HepG2 (cell line): ENCODE measurements at regions not wholly inside any gene's neighbourhood (a gene's known extent, or its start where the extent isn't known, plus 50 kb on each side); places are given as distances from the start of the nearest gene placed in this dataset.

Source experiments
- ATAC-seq: fragments of 200-7000 bp; cut with Tn5 transposase; 3 replicates; pipeline ENCODE4 v1.9.1; 2020; ENCODE audit warnings: mild to moderate bottlenecking, moderate library complexity
- BruUV-seq: library from RNA; stranded (reverse); fragments of 400-500 nt; replicated peaks from 2 replicates; lab custom pipeline; 2021; lab: Mats Ljungman, UMichigan
- CTCF ChIA-PET: fragments of 300-600 bp; formaldehyde crosslinking; extraction: SDS; loops from one replicate; lab custom pipeline; 2021; ENCODE audit warnings: low total read pairs, inconsistent platforms, low intra/inter-chr PET ratio; lab: Yijun Ruan, JAX
- POLR2A ChIA-PET: fragments of 350-600 bp; sonication (Branson Sonifier 250); formaldehyde crosslinking; loops from one replicate; lab custom pipeline; 2020; ENCODE audit warnings: antibody characterized with exemption, inconsistent platforms; lab: Yijun Ruan, JAX
- DNase-seq: peaks from one replicate; pipeline ENCODE4 v3.0.0-alpha.2; 2015; ENCODE audit warnings: low spot score
- FAIRE-seq: peaks from 3 replicates; lab custom pipeline; 2011; peaks lifted over from hg19 to GRCh38; lab: Jason Lieb, UNC
- H2AFZ ChIP-seq: one replicate; pipeline ENCODE4 v1.6.1; 2011; ENCODE audit warnings: low read length, inconsistent platforms
- H3K27ac ChIP-seq: fragments of 300-600 bp; 3 replicates; pipeline ENCODE4 v1.8.0; 2011; ENCODE audit warnings: mixed run types, mild to moderate bottlenecking, mixed read lengths, low read length, inconsistent platforms; ENCODE audit not compliant: insufficient read depth; ENCODE audit errors: extremely low read length
- H3K27me3 ChIP-seq, 2 experiments: fragments of 200-600 bp in 1 of 2; 2 replicates in 1 of 2; 3 replicates in 1 of 2; pipeline versions ENCODE4 v1.6.0 to v1.8.0; 2011; ENCODE audit warnings: low read length in 2 of 2, mild to moderate bottlenecking in 2 of 2, moderate library complexity in 2 of 2, inconsistent platforms in 1 of 2; ENCODE audit not compliant: insufficient read depth in 2 of 2, control insufficient read depth in 1 of 2
- H3K36me3 ChIP-seq, 2 experiments: fragments of 200-600 bp in 1 of 2; replicated peaks in 1 of 2; 2 replicates in 1 of 2; 3 replicates in 1 of 2; pipeline versions ENCODE4 v1.5.1 to v1.8.0; 2011; ENCODE audit warnings: low read length in 2 of 2, inconsistent platforms in 1 of 2; ENCODE audit not compliant: insufficient read depth in 2 of 2, control insufficient read depth in 1 of 2
- H3K4me1 ChIP-seq: 2 replicates; pipeline ENCODE4 v1.5.1; 2012; ENCODE audit warnings: low read length, inconsistent platforms; ENCODE audit not compliant: insufficient read depth
- H3K4me2 ChIP-seq: 2 replicates; pipeline ENCODE4 v1.6.0; 2011; ENCODE audit warnings: low read depth, low read length, inconsistent platforms
- H3K4me3 ChIP-seq, 3 experiments: fragments of 200-600 bp in 1 of 3; sonication (generic), shearing (Covaris generic) in 1 of 3; replicated peaks in 1 of 3; 2 replicates each; pipeline ENCODE4 v1.5.1; 2011 to 2016; ENCODE audit warnings: low read length in 3 of 3, inconsistent platforms in 2 of 3, low read depth in 2 of 3, mild to moderate bottlenecking in 2 of 3, control low read depth in 1 of 3, mixed read lengths in 1 of 3; ENCODE audit not compliant: insufficient read depth in 1 of 3
- H3K79me2 ChIP-seq: one replicate; pipeline ENCODE4 v1.6.1; 2011; ENCODE audit warnings: low read length, inconsistent platforms; ENCODE audit not compliant: insufficient read depth
- H3K9ac ChIP-seq: 2 replicates; pipeline ENCODE4 v1.6.0; 2011; ENCODE audit warnings: mild to moderate bottlenecking, low read depth, low read length, inconsistent platforms; ENCODE audit not compliant: insufficient read depth
- H3K9me3 ChIP-seq: 2 replicates; pipeline ENCODE4 v1.5.1; 2012; ENCODE audit warnings: mild to moderate bottlenecking, low read length
- H4K20me1 ChIP-seq: 2 replicates; pipeline ENCODE4 v1.6.0; 2011; ENCODE audit warnings: inconsistent platforms, mild to moderate bottlenecking, low read length, moderate library complexity; ENCODE audit not compliant: insufficient read depth
- ARHGAP35 ChIP-seq: sonication (generic); formaldehyde crosslinking; IDR thresholded peaks from 2 replicates; pipeline ENCODE4 v1.9.0; 2022; ENCODE audit warnings: mild to moderate bottlenecking, inconsistent platforms, moderate library complexity, missing genetic modification reagents, borderline replicate concordance
- U2AF1 ChIP-seq: fragments of 200-400 bp; formaldehyde crosslinking; optimal IDR thresholded peaks from 2 replicates; pipeline ENCODE3; 2017; ENCODE audit warnings: mild to moderate bottlenecking, low read depth, low read length
- ZNF629 ChIP-seq: sonication (generic); formaldehyde crosslinking; conservative IDR thresholded peaks from 2 replicates; pipeline ENCODE4 v1.5.0; 2020; ENCODE audit warnings: missing genetic modification reagents
- ZNF768 ChIP-seq: sonication (generic); formaldehyde crosslinking; IDR thresholded peaks from 2 replicates; pipeline ENCODE4 v1.4.0; 2020; ENCODE audit warnings: missing genetic modification reagents
- WGBS: methylation state at CpG from one replicate; pipeline ENCODE4 v1.1.6; 2017; ENCODE audit warnings: low lambda C conversion rate; 5-methylcytosine and 5-hydroxymethylcytosine counted together
- in situ Hi-C: cut with HindIII; loops from 2 replicates; pipeline ENCODE4 v1.10.0; 2017; ENCODE audit warnings: low pct_unique_long_range_greater_than_20kb; ENCODE audit not compliant: extremely low pct_ligation_motif_present
- intact Hi-C: fragments of 100-400 bp; cut with micrococcal nuclease; formaldehyde crosslinking; loops from one replicate; pipeline ENCODE4 v1.10.0; 2022; ENCODE audit not compliant: unreplicated experiment

- Histone ChIP-seq H3K27me3 (peaks cover 1 to 32% of the 10 kb centered on the region in 2 experiments; a peak in 3 of 5 replicates), H3K36me3 (no peaks in the 10 kb centered on the region), H3K79me2 (no peaks in the 10 kb centered on the region), H3K4me2 (no peak overlapping the region), H3K4me3 (no peak overlapping the region), H3K9ac (no peak overlapping the region), H3K9me3 (no peaks in the 10 kb centered on the region), H4K20me1 (no peaks in the 10 kb centered on the region), H3K27ac (no peak overlapping the region), H3K4me1 (peaks cover 45% of the 10 kb centered on the region), H2AFZ (no peak overlapping the region)
- POLR2A ChIA-PET: no interaction called here
- in situ Hi-C loops: no loop called here
- intact Hi-C loops: no loop called here
- FAIRE-seq (no peak), ATAC-seq (no peak), DNase-seq (no peak)
- BruUV-seq: no TSS peak
- WGBS: 91% methylated on average over 2 of the region's 2 CpGs
- TF ChIP-seq ZNF768 (CRISPR knock-in tag) (peak; percentile 74; the same call in 1 of the 2 replicates), ARHGAP35 (CRISPR knock-in tag) (no peak)
- CTCF ChIA-PET: no interaction called here
These were observed 79.2 kb downstream of the MAP1LC3B2 start for GRCh38 chr12:116638376-116638775.

DNA sequence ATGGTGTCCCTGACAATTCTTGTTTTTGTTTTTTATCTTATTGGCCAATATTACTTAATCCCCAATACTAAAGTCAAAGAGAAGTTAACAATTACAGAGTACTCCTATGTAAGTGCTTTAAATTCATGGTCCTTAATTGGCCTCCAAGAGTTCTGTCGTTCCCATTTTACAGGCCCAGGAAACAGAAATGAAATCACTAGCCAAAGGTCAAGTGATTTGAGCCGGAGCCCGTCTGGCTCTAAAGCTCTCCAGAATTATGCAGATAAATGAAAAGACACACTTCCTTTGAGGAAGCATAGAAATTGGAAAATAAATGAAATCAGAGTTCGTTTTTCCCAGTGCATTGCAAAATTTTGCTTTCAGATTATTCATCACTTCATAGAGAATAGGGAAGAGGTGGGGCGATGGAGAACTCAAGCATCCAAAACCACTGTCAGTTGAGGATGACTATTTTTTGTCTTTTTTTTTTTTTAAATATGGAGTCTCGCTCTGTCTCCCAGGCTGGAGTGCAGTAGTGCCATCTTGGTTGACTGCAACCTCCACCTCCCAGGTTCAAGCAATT lies 78.5 kb downstream of the MAP1LC3B2 start:
- POLR2A ChIA-PET: interaction anchor here (0.7 to 2.6 kb wide), 5 partner anchors 9 to 456 kb away, joined by 3 to 10 read pairs (median 3); no protein-coding TSS in a partner anchor
- no peak overlapping the region for H3K4me3 ChIP-seq
- WGBS: 34% methylated on average over 6 of the region's 6 CpGs
- no peak overlapping the region for H3K27ac ChIP-seq
- H3K27me3 ChIP-seq: peaks cover 1 to 31% of the 10 kb centered on the region in 2 experiments; a peak in 3 of 5 replicates
- no peaks in the 10 kb centered on the region for H4K20me1 ChIP-seq
- H2AFZ ChIP-seq: no peak overlapping the region
- no TSS peak for BruUV-seq
- FAIRE-seq (no peak), ATAC-seq (no peak)
- CTCF ChIA-PET: no interaction called here
- no peak overlapping the region for H3K9ac ChIP-seq
- H3K9me3 ChIP-seq: no peaks in the 10 kb centered on the region
- no peaks in the 10 kb centered on the region for H3K36me3 ChIP-seq
- H3K4me1 ChIP-seq: peaks cover 51% of the 10 kb centered on the region
- in situ Hi-C loops: no loop called here
- TF ChIP-seq U2AF1 (no peak), ZNF629 (CRISPR knock-in tag) (peak; percentile 74)
- TF ChIP-seq, all 625 proteins: peak for 1
- Histone ChIP-seq H3K4me2 (peak overlapping the region; percentile 66), H3K79me2 (no peaks in the 10 kb centered on the region)
- intact Hi-C loops: no loop called here
- DNase-seq: no peak
